ENCODE measurements at regions not wholly inside any gene's neighbourhood (a gene's known extent, or its start where the extent isn't known, plus 50 kb on each side); places are given as distances from the start of the nearest gene placed in this dataset.

GRCh38 chr2:219769090-219769910, 141.9 kb downstream of the SLC4A3 start:
- DNase-seq (ENCODE audit: low read depth in 2 of 2, low spot score in 1 of 2), result no peak

GRCh38 chr2:219772103-219772635, 144.7 kb downstream of the SLC4A3 start:
- no peak for DNase-seq (ENCODE audit: low read depth in 2 of 2, low spot score in 1 of 2)

- no peak for DNase-seq (ENCODE audit: low read depth in 2 of 2, low spot score in 1 of 2)
Measured at GRCh38 chr2:219772697-219773096, 145.3 kb downstream of the SLC4A3 start.

- no peak for DNase-seq (ENCODE audit: low read depth in 2 of 2, low spot score in 1 of 2)
Measured at GRCh38 chr2:219775506-219775905, 148.1 kb downstream of the SLC4A3 start.

GRCh38 chr2:219777388-219777787, 150.0 kb downstream of the SLC4A3 start:
- no peak for DNase-seq (ENCODE audit: low read depth in 2 of 2, low spot score in 1 of 2)

GRCh38 chr2:219778189-219778588, 150.8 kb downstream of the SLC4A3 start:
- DNase-seq (ENCODE audit: low read depth in 2 of 2, low spot score in 1 of 2), result no peak

GRCh38 chr2:219782737-219783348, 155.4 kb downstream of the SLC4A3 start:
- no peak for DNase-seq (ENCODE audit: low read depth in 2 of 2, low spot score in 1 of 2)

- no peak for DNase-seq (ENCODE audit: low read depth in 2 of 2, low spot score in 1 of 2)
Measured at GRCh38 chr2:219783359-219783975, 156.0 kb downstream of the SLC4A3 start.

- no peak for DNase-seq (ENCODE audit: low read depth in 2 of 2, low spot score in 1 of 2)
Measured at GRCh38 chr2:219784178-219784577, 156.7 kb downstream of the SLC4A3 start.

GRCh38 chr2:219789476-219789875, 162.0 kb downstream of the SLC4A3 start:
- no peak for DNase-seq (ENCODE audit: low read depth in 2 of 2, low spot score in 1 of 2)

GRCh38 chr2:219792446-219792845, 165.0 kb downstream of the SLC4A3 start:
- DNase-seq (ENCODE audit: low read depth in 2 of 2, low spot score in 1 of 2), result no peak

GRCh38 chr2:219798430-219798829, 171.0 kb downstream of the SLC4A3 start:
- DNase-seq (ENCODE audit: low read depth in 2 of 2, low spot score in 1 of 2), result no peak

- no peak for DNase-seq (ENCODE audit: low read depth in 2 of 2, low spot score in 1 of 2)
Measured at GRCh38 chr2:219803294-219803693, 175.9 kb downstream of the SLC4A3 start.

GRCh38 chr2:219810895-219811294, 183.5 kb downstream of the SLC4A3 start:
- no peak for DNase-seq (ENCODE audit: low read depth in 2 of 2, low spot score in 1 of 2)

GRCh38 chr2:219812672-219813071, 185.2 kb downstream of the SLC4A3 start:
- DNase-seq (ENCODE audit: low read depth in 2 of 2, low spot score in 1 of 2), result no peak

GRCh38 chr2:219820767-219821166, 193.3 kb downstream of the SLC4A3 start:
- DNase-seq (ENCODE audit: low read depth in 2 of 2, low spot score in 1 of 2), result no peak

GRCh38 chr2:219823574-219823973, 196.1 kb downstream of the SLC4A3 start:
- no peak for DNase-seq (ENCODE audit: low read depth in 2 of 2, low spot score in 1 of 2)

GRCh38 chr2:219824996-219825395, 197.6 kb downstream of the SLC4A3 start:
- no peak for DNase-seq (ENCODE audit: low read depth in 2 of 2, low spot score in 1 of 2)

GRCh38 chr2:219828127-219828526, 200.7 kb downstream of the SLC4A3 start:
- no peak for DNase-seq (ENCODE audit: low read depth in 2 of 2, low spot score in 1 of 2)

- no peak for DNase-seq (ENCODE audit: low read depth in 2 of 2, low spot score in 1 of 2)
Measured at GRCh38 chr2:219829667-219830352, 202.4 kb downstream of the SLC4A3 start.

- DNase-seq (ENCODE audit: low read depth in 2 of 2, low spot score in 1 of 2), result no peak
Measured at GRCh38 chr2:219830353-219830738, 202.9 kb downstream of the SLC4A3 start.

Measured in stimulated activated CD8-positive, alpha-beta memory T cell treated with anti-CD3 and anti-CD28 coated beads, Interleukin-4, amount 100 ng/mL, for 1 hour (primary cell).